HL-60 (cell line): ENCODE measurements at regions not wholly inside any gene's neighbourhood (a gene's known extent, or its start where the extent isn't known, plus 50 kb on each side); places are given as distances from the start of the nearest gene placed in this dataset.

ENCODE experiments used
- CTCF ChIP-seq: IDR thresholded peaks from one replicate; pipeline ENCODE4 v1.5.1; 2011; ENCODE audit warnings: low read length, control low read depth, inconsistent platforms; ENCODE audit not compliant: insufficient read depth
- GABPA ChIP-seq: IDR thresholded peaks from 2 replicates; pipeline ENCODE4 v1.6.1; 2012; ENCODE audit warnings: low read depth
- POLR2AphosphoS5 ChIP-seq: IDR thresholded peaks from 2 replicates; pipeline ENCODE4 v1.6.1; 2012; ENCODE audit warnings: low read depth
- REST ChIP-seq: IDR thresholded peaks from 2 replicates; pipeline ENCODE4 v1.6.1; 2012; ENCODE audit warnings: low read depth; ENCODE audit not compliant: insufficient replicate concordance

DNA sequence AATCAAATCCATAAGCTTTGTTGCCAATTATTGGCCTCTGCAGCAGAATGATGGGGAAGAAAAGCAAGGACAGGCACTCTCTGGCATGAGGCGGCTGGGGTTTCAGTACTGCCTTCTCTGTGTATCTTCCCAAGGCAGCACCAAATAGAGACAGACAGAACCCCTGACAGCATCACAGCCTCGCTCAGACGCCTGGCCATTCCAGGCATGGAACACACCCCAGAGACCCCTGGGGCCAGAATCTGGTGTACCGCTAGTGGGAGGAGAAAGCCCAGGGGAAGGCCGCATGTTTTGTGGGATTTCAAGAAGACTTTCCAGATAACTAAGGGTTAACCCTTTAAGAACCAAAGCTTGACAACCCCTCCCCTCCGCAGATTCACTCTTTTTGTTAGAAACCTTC is 282.1 kb downstream of the EN1 start:
- TF ChIP-seq CTCF (no peak), POLR2AphosphoS5 (no peak), REST (no peak), GABPA (no peak)
